ENCODE measurements at regions not wholly inside any gene's neighbourhood (a gene's known extent, or its start where the extent isn't known, plus 50 kb on each side); places are given as distances from the start of the nearest gene placed in this dataset.

DNA sequence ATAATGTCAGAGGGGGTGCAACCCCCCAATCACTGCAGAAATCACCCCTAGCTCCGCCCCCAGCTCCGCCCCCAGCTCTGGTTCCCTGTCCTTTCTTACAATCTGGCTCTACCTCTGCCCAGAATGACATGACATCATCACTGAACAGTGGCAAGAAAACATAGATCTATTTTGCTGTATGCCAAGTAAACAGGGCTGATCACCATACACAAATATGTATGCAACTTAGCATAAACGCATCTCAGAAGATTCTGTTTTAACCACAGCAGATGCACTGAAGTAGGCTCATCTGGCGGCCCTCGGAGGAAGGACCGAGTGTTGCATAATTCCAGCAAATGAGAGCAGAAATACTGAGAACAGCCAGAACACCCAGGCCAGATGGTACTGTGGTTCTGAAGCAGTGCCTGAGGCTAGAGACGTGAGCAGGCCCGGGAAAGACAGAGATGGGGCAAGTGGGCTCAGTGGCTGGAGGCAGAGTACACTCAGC is 293.3 kb upstream of the KLF14 start (continued):
- no peak for TF ChIP-seq ZNF558 (tag by site-specific recombination; IDR thresholded peaks at IDR 0.05)
- TF ChIP-seq, protein P1, sequence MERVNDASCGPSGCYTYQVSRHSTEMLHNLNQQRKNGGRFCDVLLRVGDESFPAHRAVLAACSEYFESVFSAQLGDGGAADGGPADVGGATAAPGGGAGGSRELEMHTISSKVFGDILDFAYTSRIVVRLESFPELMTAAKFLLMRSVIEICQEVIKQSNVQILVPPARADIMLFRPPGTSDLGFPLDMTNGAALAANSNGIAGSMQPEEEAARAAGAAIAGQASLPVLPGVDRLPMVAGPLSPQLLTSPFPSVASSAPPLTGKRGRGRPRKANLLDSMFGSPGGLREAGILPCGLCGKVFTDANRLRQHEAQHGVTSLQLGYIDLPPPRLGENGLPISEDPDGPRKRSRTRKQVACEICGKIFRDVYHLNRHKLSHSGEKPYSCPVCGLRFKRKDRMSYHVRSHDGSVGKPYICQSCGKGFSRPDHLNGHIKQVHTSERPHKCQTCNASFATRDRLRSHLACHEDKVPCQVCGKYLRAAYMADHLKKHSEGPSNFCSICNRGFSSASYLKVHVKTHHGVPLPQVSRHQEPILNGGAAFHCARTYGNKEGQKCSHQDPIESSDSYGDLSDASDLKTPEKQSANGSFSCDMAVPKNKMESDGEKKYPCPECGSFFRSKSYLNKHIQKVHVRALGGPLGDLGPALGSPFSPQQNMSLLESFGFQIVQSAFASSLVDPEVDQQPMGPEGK (tag by site-specific recombination; IDR thresholded peaks at IDR 0.05) = no peak
- TF ChIP-seq, protein P2, sequence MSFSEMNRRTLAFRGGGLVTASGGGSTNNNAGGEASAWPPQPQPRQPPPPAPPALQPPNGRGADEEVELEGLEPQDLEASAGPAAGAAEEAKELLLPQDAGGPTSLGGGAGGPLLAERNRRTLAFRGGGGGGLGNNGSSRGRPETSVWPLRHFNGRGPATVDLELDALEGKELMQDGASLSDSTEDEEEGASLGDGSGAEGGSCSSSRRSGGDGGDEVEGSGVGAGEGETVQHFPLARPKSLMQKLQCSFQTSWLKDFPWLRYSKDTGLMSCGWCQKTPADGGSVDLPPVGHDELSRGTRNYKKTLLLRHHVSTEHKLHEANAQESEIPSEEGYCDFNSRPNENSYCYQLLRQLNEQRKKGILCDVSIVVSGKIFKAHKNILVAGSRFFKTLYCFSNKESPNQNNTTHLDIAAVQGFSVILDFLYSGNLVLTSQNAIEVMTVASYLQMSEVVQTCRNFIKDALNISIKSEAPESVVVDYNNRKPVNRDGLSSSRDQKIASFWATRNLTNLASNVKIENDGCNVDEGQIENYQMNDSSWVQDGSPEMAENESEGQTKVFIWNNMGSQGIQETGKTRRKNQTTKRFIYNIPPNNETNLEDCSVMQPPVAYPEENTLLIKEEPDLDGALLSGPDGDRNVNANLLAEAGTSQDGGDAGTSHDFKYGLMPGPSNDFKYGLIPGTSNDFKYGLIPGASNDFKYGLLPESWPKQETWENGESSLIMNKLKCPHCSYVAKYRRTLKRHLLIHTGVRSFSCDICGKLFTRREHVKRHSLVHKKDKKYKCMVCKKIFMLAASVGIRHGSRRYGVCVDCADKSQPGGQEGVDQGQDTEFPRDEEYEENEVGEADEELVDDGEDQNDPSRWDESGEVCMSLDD (tag by site-specific recombination; IDR thresholded peaks at IDR 0.05) = no peak
- TF ChIP-seq, protein P3, sequence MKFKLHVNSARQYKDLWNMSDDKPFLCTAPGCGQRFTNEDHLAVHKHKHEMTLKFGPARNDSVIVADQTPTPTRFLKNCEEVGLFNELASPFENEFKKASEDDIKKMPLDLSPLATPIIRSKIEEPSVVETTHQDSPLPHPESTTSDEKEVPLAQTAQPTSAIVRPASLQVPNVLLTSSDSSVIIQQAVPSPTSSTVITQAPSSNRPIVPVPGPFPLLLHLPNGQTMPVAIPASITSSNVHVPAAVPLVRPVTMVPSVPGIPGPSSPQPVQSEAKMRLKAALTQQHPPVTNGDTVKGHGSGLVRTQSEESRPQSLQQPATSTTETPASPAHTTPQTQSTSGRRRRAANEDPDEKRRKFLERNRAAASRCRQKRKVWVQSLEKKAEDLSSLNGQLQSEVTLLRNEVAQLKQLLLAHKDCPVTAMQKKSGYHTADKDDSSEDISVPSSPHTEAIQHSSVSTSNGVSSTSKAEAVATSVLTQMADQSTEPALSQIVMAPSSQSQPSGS (tag by site-specific recombination; IDR thresholded peaks at IDR 0.05; ENCODE audit: low read depth) = peak; percentile 85
- TF ChIP-seq MYNN (tag by site-specific recombination; IDR thresholded peaks at IDR 0.05; ENCODE audit: borderline replicate concordance) = no peak

DNA sequence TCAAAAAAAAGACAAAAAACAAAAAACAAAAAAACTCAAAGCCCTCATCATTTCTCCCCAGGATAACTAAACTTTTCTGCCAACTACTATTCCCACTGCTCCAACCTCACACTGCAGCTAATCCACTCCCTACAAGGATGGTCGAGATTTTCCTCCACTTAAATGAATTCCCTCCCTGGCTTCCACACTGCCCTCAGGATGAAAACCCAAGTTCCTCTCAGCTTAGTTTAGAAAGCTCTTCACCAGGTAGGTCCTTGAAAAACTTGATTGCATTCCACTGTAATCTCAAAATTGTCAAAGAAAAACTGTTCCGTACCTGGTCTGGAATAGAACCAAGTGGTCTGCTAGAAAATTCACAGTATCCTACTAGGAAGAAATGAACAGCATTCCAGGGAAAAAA is 294.3 kb upstream of the KLF14 start:
- ChIA-PET POLR2A (no interaction called here), CTCF (interaction anchor here (0.6 to 2.3 kb wide), 5 partner anchors 12 to 132 kb away, joined by 3 to 14 read pairs (median 5); no protein-coding TSS in a partner anchor)
- H3K27ac ChIP-seq (ENCODE audit: extremely low read depth, low read depth, low read length) = no peak overlapping the region
- H3K9me3 ChIP-seq (ENCODE audit: control insufficient read depth, insufficient read depth, low read depth, low read length) = no peaks in the 10 kb centered on the region
- no peaks in the 10 kb centered on the region for H3K4me1 ChIP-seq (ENCODE audit: control insufficient read depth, insufficient read depth, low read length)
- no peak overlapping the region for H3K4me3 ChIP-seq (ENCODE audit: low read depth, low read length)
- H3K36me3 ChIP-seq (ENCODE audit: control insufficient read depth in 2 of 2, insufficient read depth in 1 of 2, low read length in 2 of 2) = no peaks in the 10 kb centered on the region
- TF ChIP-seq ZNF600 (tag by site-specific recombination; IDR thresholded peaks at IDR 0.05) (0 out of 2 replicates have a peak, but pooled peaks have one; percentile 40), ZNF174 (tag by site-specific recombination; IDR thresholded peaks at IDR 0.05) (no peak)

DNA sequence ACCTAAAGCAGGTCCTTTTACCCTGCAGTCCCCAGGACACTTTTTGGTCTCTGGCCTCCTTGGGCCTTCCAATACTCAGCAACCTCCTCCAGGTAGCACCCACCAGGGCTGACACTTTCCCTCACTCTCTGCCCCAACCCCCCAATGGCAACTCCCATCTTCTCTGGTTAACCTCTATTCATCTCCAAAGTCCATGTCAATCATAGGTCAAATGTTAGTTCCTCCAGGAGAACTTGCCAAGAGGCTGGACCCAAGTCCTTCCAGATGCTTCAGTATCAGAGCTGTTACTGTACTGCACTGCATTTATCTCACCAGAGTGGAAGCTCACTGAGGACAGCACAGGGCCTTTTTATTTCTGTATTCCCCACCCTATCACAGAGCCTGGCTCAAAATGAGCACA is 295.0 kb upstream of the KLF14 start:
- TF ChIP-seq ZNF747 (tag by site-specific recombination; IDR thresholded peaks at IDR 0.05) = no peak
- no peak for TF ChIP-seq ZNF292 (tag by site-specific recombination; IDR thresholded peaks at IDR 0.05; ENCODE audit: borderline replicate concordance, low read depth)
- TF ChIP-seq ZNF37A (tag by site-specific recombination; IDR thresholded peaks at IDR 0.05) = no peak
- no peak for TF ChIP-seq ZNF133 (tag by site-specific recombination; IDR thresholded peaks at IDR 0.05)
- H3K9me3 ChIP-seq (ENCODE audit: control insufficient read depth, insufficient read depth, low read depth, low read length) = no peaks in the 10 kb centered on the region
- no peaks in the 10 kb centered on the region for H3K4me1 ChIP-seq (ENCODE audit: control insufficient read depth, insufficient read depth, low read length)
- no peaks in the 10 kb centered on the region for H3K36me3 ChIP-seq (ENCODE audit: control insufficient read depth in 2 of 2, insufficient read depth in 1 of 2, low read length in 2 of 2)
- no peak overlapping the region for H3K27ac ChIP-seq (ENCODE audit: extremely low read depth, low read depth, low read length)
- CTCF ChIA-PET = interaction anchor here (0.8 to 2.3 kb wide), 3 partner anchors 12 to 133 kb away, joined by 4 to 14 read pairs (median 7); no protein-coding TSS in a partner anchor
- POLR2A ChIA-PET = no interaction called here
- no peak overlapping the region for H3K4me3 ChIP-seq (ENCODE audit: low read depth, low read length)

DNA sequence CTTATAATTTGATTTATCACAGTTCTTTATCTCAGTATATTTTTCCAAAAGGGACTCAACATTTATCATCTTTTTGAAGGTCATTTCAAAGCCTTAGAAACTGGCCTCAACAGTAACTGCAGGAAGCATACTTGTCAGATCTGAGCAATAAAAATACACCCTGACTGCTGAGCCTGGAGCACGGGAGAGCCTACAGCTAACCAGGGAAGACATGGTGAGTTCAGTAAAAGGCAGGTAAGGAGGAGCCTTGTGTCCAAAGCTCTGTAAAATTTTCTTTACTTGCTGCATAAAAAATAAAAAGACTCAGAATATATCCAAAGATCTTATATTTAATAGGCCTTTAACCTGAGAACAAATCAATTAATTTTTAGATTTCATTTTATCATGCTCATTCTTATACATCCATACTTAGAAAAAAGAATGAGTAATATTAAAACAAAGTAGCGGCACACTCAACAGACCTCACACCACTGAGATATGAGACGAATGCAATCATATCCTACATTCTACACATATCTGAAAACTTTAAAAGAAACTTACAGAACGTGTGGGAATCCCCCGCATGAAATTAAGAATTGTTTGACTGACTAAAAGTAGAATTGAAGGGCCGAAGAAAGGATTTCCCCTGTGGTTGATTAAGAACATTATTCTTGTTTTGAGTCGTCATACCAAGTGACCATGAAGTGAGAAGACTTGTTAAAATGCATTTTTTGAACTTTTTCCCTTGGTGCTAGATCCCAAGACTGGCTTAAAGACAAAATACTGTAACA is 296.4 kb upstream of the MKLN1 start:
- ChIA-PET POLR2A (no interaction called here), CTCF (interaction anchor here (0.6 to 1.6 kb wide), 2 partner anchors 155 to 156 kb away, joined by 3 to 4 read pairs; no protein-coding TSS in a partner anchor)
- H3K27ac ChIP-seq (ENCODE audit: extremely low read depth, low read depth, low read length) = no peak overlapping the region
- no peaks in the 10 kb centered on the region for H3K4me1 ChIP-seq (ENCODE audit: control insufficient read depth, insufficient read depth, low read length)
- H3K4me3 ChIP-seq (ENCODE audit: low read depth, low read length) = no peak overlapping the region
- H3K9me3 ChIP-seq (ENCODE audit: control insufficient read depth, insufficient read depth, low read depth, low read length) = no peaks in the 10 kb centered on the region
- no peaks in the 10 kb centered on the region; a peak in 1 of 3 replicates for H3K36me3 ChIP-seq (ENCODE audit: control insufficient read depth in 2 of 2, insufficient read depth in 1 of 2, low read length in 2 of 2)
- no peak for TF ChIP-seq ZBTB20 (tag by site-specific recombination; IDR thresholded peaks at IDR 0.05)

Measured in HEK293 (cell line).